GM23338 (cell line): ENCODE measurements at regions not wholly inside any gene's neighbourhood (a gene's known extent, or its start where the extent isn't known, plus 50 kb on each side); places are given as distances from the start of the nearest gene placed in this dataset.

Experiments
- ATAC-seq: fragments of 200-7000 bp; cut with Tn5 transposase; 3 replicates; pipeline ENCODE4 v1.9.1; 2020
- DNase-seq: peaks from one replicate; pipeline ENCODE4 v3.0.0-alpha.2; 2015; ENCODE audit warnings: low spot score
- H2AFZ ChIP-seq: fragments of 200-600 bp; sonication (generic); 2 replicates; pipeline ENCODE4 v1.8.0; 2016; ENCODE audit warnings: antibody characterized with exemption, mild to moderate bottlenecking, moderate library complexity
- H3F3A ChIP-seq: fragments of 200-600 bp; sonication (generic); replicated peaks from 2 replicates; pipeline ENCODE4 v1.8.0; 2017; ENCODE audit warnings: antibody characterized with exemption, mixed run types, low read depth
- H3K27ac ChIP-seq: fragments of 200-600 bp; sonication (generic); 2 replicates; pipeline ENCODE4 v1.6.1; 2016; ENCODE audit warnings: low read depth
- H3K27me3 ChIP-seq: fragments of 200-600 bp; sonication (generic); 2 replicates; pipeline ENCODE4 v1.8.0; 2016; ENCODE audit warnings: mild to moderate bottlenecking, mixed run types, moderate library complexity; ENCODE audit not compliant: insufficient read depth
- H3K36me3 ChIP-seq: fragments of 200-600 bp; sonication (generic); 2 replicates; pipeline ENCODE4 v1.8.0; 2016; ENCODE audit warnings: mild to moderate bottlenecking; ENCODE audit not compliant: insufficient read depth
- H3K4me1 ChIP-seq: fragments of 200-600 bp; sonication (generic); 2 replicates; pipeline ENCODE4 v1.8.0; 2016; ENCODE audit warnings: mild to moderate bottlenecking, moderate library complexity; ENCODE audit not compliant: insufficient read depth
- H3K4me2 ChIP-seq: fragments of 200-600 bp; sonication (generic); 2 replicates; pipeline ENCODE4 v1.7.1; 2017; ENCODE audit warnings: mixed run types
- H3K4me3 ChIP-seq: fragments of 200-600 bp; sonication (generic); 2 replicates; pipeline ENCODE4 v1.6.1; 2016; ENCODE audit warnings: mixed run types
- H3K79me2 ChIP-seq: fragments of 200-600 bp; sonication (generic); replicated peaks from 2 replicates; pipeline ENCODE4 v1.8.0; 2017; ENCODE audit warnings: mild to moderate bottlenecking; ENCODE audit not compliant: insufficient read depth
- H3K9me2 ChIP-seq: fragments of 200-600 bp; sonication (generic); 2 replicates; pipeline ENCODE4 v1.8.0; 2017; ENCODE audit not compliant: insufficient read depth
- H4K20me1 ChIP-seq: fragments of 200-600 bp; sonication (generic); replicated peaks from 2 replicates; pipeline ENCODE4 v1.8.0; 2017; ENCODE audit warnings: mild to moderate bottlenecking; ENCODE audit not compliant: insufficient read depth
- H3K27ac Mint-ChIP-seq: 2 replicates; pipeline ENCODE4 v1.8.0; 2020; ENCODE audit warnings: inconsistent platforms, mild to moderate bottlenecking, moderate library complexity, mixed read lengths
- H3K27me3 Mint-ChIP-seq: 3 replicates; pipeline ENCODE4 v1.8.0; 2022; ENCODE audit warnings: low read depth, mild to moderate bottlenecking, moderate library complexity, mixed read lengths, inconsistent platforms; ENCODE audit not compliant: insufficient read depth, poor library complexity
- H3K36me3 Mint-ChIP-seq: 3 replicates; pipeline ENCODE4 v1.8.0; 2021; ENCODE audit warnings: low read depth, mild to moderate bottlenecking, inconsistent platforms, moderate library complexity, mixed read lengths
- H3K4me1 Mint-ChIP-seq: 3 replicates; pipeline ENCODE4 v1.8.0; 2020; ENCODE audit warnings: mild to moderate bottlenecking, inconsistent platforms, mixed read lengths
- H3K4me3 Mint-ChIP-seq: 3 replicates; pipeline ENCODE4 v1.8.0; 2021; ENCODE audit warnings: moderate library complexity, mild to moderate bottlenecking, inconsistent platforms, mixed read lengths
- H3K9me3 Mint-ChIP-seq: 3 replicates; pipeline ENCODE4 v1.8.0; 2020; ENCODE audit warnings: moderate library complexity, mild to moderate bottlenecking, inconsistent platforms, mixed read lengths
- CREB1 ChIP-seq: fragments of 250-450 bp; sonication (Bioruptor Pico); IDR thresholded peaks from 2 replicates; pipeline ENCODE4 v1.5.0; 2020; ENCODE audit warnings: low read depth, mild to moderate bottlenecking, moderate library complexity
- CTCF ChIP-seq, 2 experiments: fragments of 200-600 bp in 1 of 2; sonication (generic) in 1 of 2; conservative IDR thresholded peaks; 2 replicates each; pipeline versions ENCODE4 v1.5.1 to v1.6.1; 2016 to 2017; ENCODE audit warnings: antibody characterized with exemption in 2 of 2, low read depth in 2 of 2, mild to moderate bottlenecking in 2 of 2, moderate library complexity in 1 of 2
- ETS1 ChIP-seq: IDR thresholded peaks from 2 replicates; pipeline ENCODE4 v1.6.1; 2016; ENCODE audit warnings: antibody characterized with exemption
- EZH2 ChIP-seq: fragments of 200-600 bp; sonication (generic); IDR thresholded peaks from one replicate; pipeline ENCODE4 v1.8.0; 2017; ENCODE audit warnings: antibody characterized with exemption, mild to moderate bottlenecking, low read depth; ENCODE audit not compliant: unreplicated experiment
- EZH2phosphoT487 ChIP-seq: fragments of 200-600 bp; sonication (generic); IDR thresholded peaks from one replicate; pipeline ENCODE4 v1.8.1; 2018; ENCODE audit warnings: antibody characterized with exemption; ENCODE audit not compliant: unreplicated experiment
- JUNB ChIP-seq: IDR thresholded peaks from one replicate; pipeline ENCODE4 v1.6.1; 2016; ENCODE audit warnings: antibody characterized with exemption; ENCODE audit not compliant: unreplicated experiment
- NANOG ChIP-seq: IDR thresholded peaks from 2 replicates; pipeline ENCODE4 v1.6.1; 2016; ENCODE audit warnings: antibody characterized with exemption, borderline replicate concordance
- REST ChIP-seq: IDR thresholded peaks from one replicate; pipeline ENCODE4 v1.6.1; 2018; ENCODE audit warnings: antibody characterized with exemption; ENCODE audit not compliant: unreplicated experiment
- STAT1 ChIP-seq: IDR thresholded peaks from one replicate; pipeline ENCODE4 v1.6.1; 2016; ENCODE audit warnings: antibody characterized with exemption; ENCODE audit not compliant: unreplicated experiment
- ZNF114 ChIP-seq: fragments of 250-450 bp; sonication (Bioruptor Pico); IDR thresholded peaks from 2 replicates; pipeline ENCODE4 v1.5.0; 2020; ENCODE audit warnings: mild to moderate bottlenecking, moderate library complexity
- ZNF331 ChIP-seq: fragments of 250-450 bp; sonication (Bioruptor Pico); IDR thresholded peaks from 2 replicates; pipeline ENCODE4 v1.5.0; 2020; ENCODE audit warnings: low read depth, mild to moderate bottlenecking, moderate library complexity
- ZNF462 ChIP-seq: fragments of 250-450 bp; sonication (Bioruptor Pico); IDR thresholded peaks from 2 replicates; pipeline ENCODE4 v1.5.0; 2020; ENCODE audit warnings: mild to moderate bottlenecking, moderate library complexity

DNA sequence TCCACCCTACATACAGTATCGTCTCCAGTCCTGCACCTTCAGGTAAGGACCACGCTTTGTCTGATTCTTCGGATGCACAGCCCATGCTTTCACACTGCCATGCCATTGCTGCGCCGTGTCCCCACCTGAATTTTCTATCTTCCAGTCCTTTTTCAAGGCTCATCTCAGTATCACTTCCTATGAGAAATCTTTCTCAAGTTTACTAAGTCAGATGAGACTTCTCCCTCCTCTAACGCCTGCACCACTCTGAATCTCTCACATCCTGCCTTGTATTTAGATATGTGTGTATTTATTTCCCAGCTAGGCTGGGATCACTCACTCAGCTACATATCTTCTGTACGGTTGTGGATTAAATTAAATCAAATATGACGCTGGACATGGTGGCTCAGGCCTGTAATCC lies 116.8 kb downstream of the SMIM20 start:
- TF ChIP-seq CTCF (conservative IDR thresholded peaks at IDR 0.05; ENCODE audit: low read depth in 2 of 2) (no peak), EZH2phosphoT487 (no peak), CREB1 (CRISPR knock-in tag) (no peak), NANOG (no peak), ZNF462 (CRISPR knock-in tag) (no peak), ETS1 (no peak), STAT1 (no peak), JUNB (no peak), ZNF114 (CRISPR knock-in tag) (no peak), REST (no peak), ZNF331 (CRISPR knock-in tag) (no peak), EZH2 (no peak)
- peaks cover 12% of the 10 kb centered on the region for H3K9me3 Mint-ChIP-seq
- H3K27ac Mint-ChIP-seq, result peak overlapping the region; percentile 96
- Histone ChIP-seq H3K4me3 (peak overlapping the region; percentile 34), H3F3A (peaks cover 22% of the 10 kb centered on the region), H3K4me1 (peaks cover 24% of the 10 kb centered on the region), H3K79me2 (no peaks in the 10 kb centered on the region; the same call in 1 of the 2 replicates), H3K27me3 (no peaks in the 10 kb centered on the region), H3K4me2 (peak overlapping the region; percentile 60), H3K36me3 (no peaks in the 10 kb centered on the region), H4K20me1 (no peaks in the 10 kb centered on the region), H2AFZ (no peak overlapping the region), H3K9me2 (0 out of 2 replicates have a peak, but pooled peaks cover 2% of the 10 kb centered on the region), H3K27ac (peak overlapping the region; percentile 99)
- no peak for DNase-seq
- ATAC-seq, result no peak
- H3K4me1 Mint-ChIP-seq, result peaks cover 37% of the 10 kb centered on the region
- peaks cover 10% of the 10 kb centered on the region for H3K27me3 Mint-ChIP-seq
- peaks cover 17% of the 10 kb centered on the region for H3K36me3 Mint-ChIP-seq
- H3K4me3 Mint-ChIP-seq, result peak overlapping the region; percentile 64
